HG03045 (cell line): ENCODE measurements at regions not wholly inside any gene's neighbourhood (a gene's known extent, or its start where the extent isn't known, plus 50 kb on each side); places are given as distances from the start of the nearest gene placed in this dataset.
"Not testable (repeated sequence)": the region's sequence is repeated elsewhere in the genome, so short reads cannot be mapped to it uniquely, and the experiment has no call there.

Source experiments
- ATAC-seq: cut with Tn5 transposase; IDR thresholded peaks from one replicate; pipeline ENCODE4 v1.9.1; 2021; ENCODE audit warnings: mild to moderate bottlenecking, moderate library complexity; ENCODE audit not compliant: unreplicated experiment

- ATAC-seq, result not testable (repeated sequence)
Observed at GRCh38 chr6:28831683-28832082, 92.1 kb downstream of the TRIM27 start.

DNA sequence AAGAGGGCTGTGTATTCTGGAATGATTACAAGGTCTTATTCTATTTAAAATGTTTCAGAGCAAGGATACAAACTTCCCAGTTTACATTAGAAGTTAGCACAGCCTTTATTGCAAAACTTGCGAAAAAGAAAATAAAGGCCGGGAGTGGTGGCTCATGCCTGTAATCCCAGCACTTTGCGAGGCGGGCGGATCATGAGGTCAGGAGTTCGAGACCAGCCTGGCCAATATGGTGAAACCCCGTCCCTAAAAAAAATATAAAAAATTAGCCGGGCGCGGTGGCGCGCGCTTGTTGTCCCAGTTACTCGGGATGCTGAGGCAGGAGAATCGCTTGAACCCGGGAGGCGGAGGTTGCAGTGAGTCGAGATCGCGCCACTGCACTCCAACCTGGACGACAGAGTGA is 87.1 kb downstream of the TRIM27 start:
- not testable (repeated sequence) for ATAC-seq

GRCh38 chr6:28838289-28838633 is 85.5 kb downstream of the TRIM27 start:
- peak; percentile 49 for ATAC-seq

- peak; percentile 71 for ATAC-seq
Observed at GRCh38 chr6:28838634-28839442, 84.9 kb downstream of the TRIM27 start.

DNA sequence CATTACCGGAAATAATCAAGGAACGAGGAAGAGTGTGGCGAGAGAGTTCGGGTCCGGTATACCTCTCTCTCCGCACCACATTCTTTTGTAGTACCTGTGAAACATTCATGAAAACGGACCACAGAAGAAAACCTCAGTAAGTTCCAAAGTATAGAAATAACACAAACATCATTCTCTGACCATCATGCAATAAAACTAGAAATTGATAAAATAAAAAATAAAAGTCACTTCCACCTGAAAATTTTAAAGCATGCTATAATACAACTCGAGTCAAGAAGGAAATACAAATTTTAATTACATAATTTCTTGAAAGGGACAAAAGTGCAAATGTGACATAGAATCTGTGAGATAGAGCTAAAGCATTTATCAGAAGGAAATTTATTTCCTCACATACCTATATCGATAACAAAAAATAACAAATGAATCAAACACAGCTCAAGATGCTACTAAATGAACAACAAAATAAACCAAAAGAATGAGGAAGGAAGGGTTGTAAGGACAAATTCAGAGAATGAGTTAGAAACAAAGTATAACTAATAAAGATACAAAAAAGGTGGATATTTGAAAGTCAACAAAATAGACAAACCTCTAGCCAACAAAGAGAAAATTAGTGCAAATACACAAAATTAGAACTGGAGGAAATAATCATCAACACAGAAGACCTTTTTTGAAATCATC is 84.2 kb downstream of the TRIM27 start:
- no peak for ATAC-seq

GRCh38 chr6:28841290-28841689 is 82.5 kb downstream of the TRIM27 start:
- ATAC-seq, result no peak

- ATAC-seq, result not testable (repeated sequence)
Observed at GRCh38 chr6:28848756-28849155, 75.0 kb downstream of the TRIM27 start.
